Endothelial cell (in vitro differentiated cells): ENCODE measurements at regions not wholly inside any gene's neighbourhood (a gene's known extent, or its start where the extent isn't known, plus 50 kb on each side); places are given as distances from the start of the nearest gene placed in this dataset.

Source experiments
- DNase-seq: peaks from one replicate; pipeline ENCODE4 v3.0.0; 2021; ENCODE audit warnings: low spot score
- H3K27ac Mint-ChIP-seq: one replicate; pipeline ENCODE4 v1.8.0; 2021; ENCODE audit warnings: mixed read lengths, inconsistent platforms; ENCODE audit not compliant: unreplicated experiment
- H3K27me3 Mint-ChIP-seq: one replicate; pipeline ENCODE4 v1.8.0; 2021; ENCODE audit warnings: mild to moderate bottlenecking, moderate library complexity, mixed read lengths, inconsistent platforms; ENCODE audit not compliant: unreplicated experiment
- H3K36me3 Mint-ChIP-seq: one replicate; pipeline ENCODE4 v1.8.0; 2021; ENCODE audit warnings: mild to moderate bottlenecking, low read depth, mixed read lengths, inconsistent platforms; ENCODE audit not compliant: unreplicated experiment
- H3K4me1 Mint-ChIP-seq: one replicate; pipeline ENCODE4 v1.8.0; 2021; ENCODE audit warnings: mild to moderate bottlenecking, mixed read lengths, inconsistent platforms; ENCODE audit not compliant: unreplicated experiment
- H3K4me3 Mint-ChIP-seq: one replicate; pipeline ENCODE4 v1.8.0; 2021; ENCODE audit warnings: mild to moderate bottlenecking, mixed read lengths, inconsistent platforms; ENCODE audit not compliant: unreplicated experiment
- H3K9me3 Mint-ChIP-seq: one replicate; pipeline ENCODE4 v1.8.0; 2021; ENCODE audit warnings: mixed read lengths, inconsistent platforms; ENCODE audit not compliant: unreplicated experiment
- TF ChIP-seq, protein P1 (sequence below): fragments of 200-600 bp; sonication (generic); IDR thresholded peaks from one replicate; pipeline ENCODE4 v1.5.0; 2021; ENCODE audit warnings: antibody characterized with exemption; ENCODE audit not compliant: unreplicated experiment

DNA sequence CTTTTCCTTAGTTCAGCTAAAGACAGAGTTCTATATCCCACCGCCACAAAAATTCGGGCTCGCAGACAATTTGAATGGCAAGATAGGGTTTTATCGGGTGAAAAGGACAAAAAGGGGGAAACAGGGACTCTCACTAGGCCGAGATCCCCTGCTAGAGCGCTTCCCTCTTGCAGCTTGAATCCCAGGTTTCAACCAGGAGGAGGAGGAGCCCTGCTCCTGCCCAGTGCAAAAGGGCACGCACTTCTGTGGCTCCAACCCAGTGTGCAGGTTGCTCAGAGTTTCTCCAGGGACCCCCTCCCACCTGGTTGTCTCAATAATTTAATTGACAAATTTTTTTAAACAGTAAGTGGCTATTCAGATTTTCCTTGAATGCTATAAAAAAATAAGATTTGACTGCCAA, 152.6 kb upstream of the LUZP2 start:
- H3K36me3 Mint-ChIP-seq = no peaks in the 10 kb centered on the region
- DNase-seq = no peak
- no peak overlapping the region for H3K4me3 Mint-ChIP-seq
- no peaks in the 10 kb centered on the region for H3K27me3 Mint-ChIP-seq
- H3K27ac Mint-ChIP-seq = no peak overlapping the region
- no peaks in the 10 kb centered on the region for H3K4me1 Mint-ChIP-seq
- no peaks in the 10 kb centered on the region for H3K9me3 Mint-ChIP-seq
- TF ChIP-seq, protein P1, sequence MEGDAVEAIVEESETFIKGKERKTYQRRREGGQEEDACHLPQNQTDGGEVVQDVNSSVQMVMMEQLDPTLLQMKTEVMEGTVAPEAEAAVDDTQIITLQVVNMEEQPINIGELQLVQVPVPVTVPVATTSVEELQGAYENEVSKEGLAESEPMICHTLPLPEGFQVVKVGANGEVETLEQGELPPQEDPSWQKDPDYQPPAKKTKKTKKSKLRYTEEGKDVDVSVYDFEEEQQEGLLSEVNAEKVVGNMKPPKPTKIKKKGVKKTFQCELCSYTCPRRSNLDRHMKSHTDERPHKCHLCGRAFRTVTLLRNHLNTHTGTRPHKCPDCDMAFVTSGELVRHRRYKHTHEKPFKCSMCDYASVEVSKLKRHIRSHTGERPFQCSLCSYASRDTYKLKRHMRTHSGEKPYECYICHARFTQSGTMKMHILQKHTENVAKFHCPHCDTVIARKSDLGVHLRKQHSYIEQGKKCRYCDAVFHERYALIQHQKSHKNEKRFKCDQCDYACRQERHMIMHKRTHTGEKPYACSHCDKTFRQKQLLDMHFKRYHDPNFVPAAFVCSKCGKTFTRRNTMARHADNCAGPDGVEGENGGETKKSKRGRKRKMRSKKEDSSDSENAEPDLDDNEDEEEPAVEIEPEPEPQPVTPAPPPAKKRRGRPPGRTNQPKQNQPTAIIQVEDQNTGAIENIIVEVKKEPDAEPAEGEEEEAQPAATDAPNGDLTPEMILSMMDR = no peak

DNA sequence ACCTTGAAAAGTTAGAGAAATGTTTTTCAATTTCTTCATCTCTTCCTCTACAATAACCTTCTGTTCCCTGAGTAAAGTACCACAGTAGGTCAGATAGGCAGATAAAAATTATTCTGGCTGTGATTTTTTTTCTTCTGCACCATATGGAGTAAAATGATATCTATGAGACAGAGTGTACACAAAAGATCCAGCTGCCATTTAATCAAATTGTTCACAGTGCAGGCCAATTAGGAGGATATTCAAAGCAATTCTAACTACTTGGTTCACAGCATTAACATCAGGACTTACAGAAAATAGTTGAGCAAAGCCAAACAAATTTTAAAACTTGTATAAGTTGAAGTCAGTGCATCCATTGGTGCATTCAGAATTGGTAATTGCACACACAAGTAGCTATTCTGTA, 147.9 kb upstream of the LUZP2 start:
- no peak for DNase-seq
- Mint-ChIP-seq H3K36me3 (no peaks in the 10 kb centered on the region), H3K9me3 (no peaks in the 10 kb centered on the region), H3K4me3 (no peak overlapping the region), H3K27ac (no peak overlapping the region), H3K4me1 (no peaks in the 10 kb centered on the region), H3K27me3 (no peaks in the 10 kb centered on the region)
- TF ChIP-seq, protein P1 = no peak

DNA sequence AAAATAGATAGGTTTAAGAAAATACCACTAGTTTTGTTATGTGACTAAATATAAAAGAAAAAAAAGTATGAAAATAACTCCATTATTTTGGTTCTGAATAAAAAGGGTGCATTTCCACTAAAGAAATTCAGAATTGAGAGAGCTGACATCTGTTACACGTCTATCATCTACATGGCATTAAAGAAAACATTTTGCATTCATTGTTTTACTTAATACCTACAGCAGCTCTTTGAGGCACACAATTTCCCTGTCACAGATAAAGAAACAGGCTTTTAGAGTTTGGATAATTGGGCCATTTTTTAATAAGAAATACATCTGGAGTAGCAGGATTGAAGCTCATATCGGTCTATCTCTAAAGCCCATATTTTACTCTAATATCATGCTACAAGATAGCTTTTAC, 145.7 kb upstream of the LUZP2 start:
- no peak overlapping the region for H3K27ac Mint-ChIP-seq
- no peaks in the 10 kb centered on the region for H3K27me3 Mint-ChIP-seq
- DNase-seq = no peak
- H3K36me3 Mint-ChIP-seq = no peaks in the 10 kb centered on the region
- H3K4me1 Mint-ChIP-seq = no peaks in the 10 kb centered on the region
- no peaks in the 10 kb centered on the region for H3K9me3 Mint-ChIP-seq
- TF ChIP-seq, protein P1 = no peak
- no peak overlapping the region for H3K4me3 Mint-ChIP-seq

DNA sequence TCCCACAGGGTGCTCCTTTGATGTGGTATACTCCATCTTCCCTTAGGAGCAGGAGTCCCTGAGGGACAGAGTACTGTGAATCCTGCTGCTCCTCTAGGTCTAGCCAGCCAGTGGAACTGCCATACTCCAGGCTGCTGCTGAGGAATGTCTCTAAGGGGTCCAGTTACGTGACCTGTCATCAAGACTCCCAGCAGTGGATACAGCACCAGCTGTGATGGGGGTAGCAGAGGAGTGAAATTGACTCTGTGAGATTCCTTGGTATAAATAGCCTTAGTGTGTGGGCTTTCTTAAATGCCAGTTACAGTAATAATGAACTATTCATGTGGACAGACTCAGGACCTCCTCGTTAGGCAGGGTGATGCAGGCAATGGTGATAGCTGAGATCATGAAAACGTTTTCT, 140.4 kb upstream of the LUZP2 start:
- DNase-seq = no peak
- Mint-ChIP-seq H3K36me3 (no peaks in the 10 kb centered on the region), H3K4me3 (no peak overlapping the region), H3K4me1 (no peaks in the 10 kb centered on the region), H3K9me3 (no peaks in the 10 kb centered on the region), H3K27ac (no peak overlapping the region), H3K27me3 (no peaks in the 10 kb centered on the region)
- TF ChIP-seq, protein P1 = no peak

DNA sequence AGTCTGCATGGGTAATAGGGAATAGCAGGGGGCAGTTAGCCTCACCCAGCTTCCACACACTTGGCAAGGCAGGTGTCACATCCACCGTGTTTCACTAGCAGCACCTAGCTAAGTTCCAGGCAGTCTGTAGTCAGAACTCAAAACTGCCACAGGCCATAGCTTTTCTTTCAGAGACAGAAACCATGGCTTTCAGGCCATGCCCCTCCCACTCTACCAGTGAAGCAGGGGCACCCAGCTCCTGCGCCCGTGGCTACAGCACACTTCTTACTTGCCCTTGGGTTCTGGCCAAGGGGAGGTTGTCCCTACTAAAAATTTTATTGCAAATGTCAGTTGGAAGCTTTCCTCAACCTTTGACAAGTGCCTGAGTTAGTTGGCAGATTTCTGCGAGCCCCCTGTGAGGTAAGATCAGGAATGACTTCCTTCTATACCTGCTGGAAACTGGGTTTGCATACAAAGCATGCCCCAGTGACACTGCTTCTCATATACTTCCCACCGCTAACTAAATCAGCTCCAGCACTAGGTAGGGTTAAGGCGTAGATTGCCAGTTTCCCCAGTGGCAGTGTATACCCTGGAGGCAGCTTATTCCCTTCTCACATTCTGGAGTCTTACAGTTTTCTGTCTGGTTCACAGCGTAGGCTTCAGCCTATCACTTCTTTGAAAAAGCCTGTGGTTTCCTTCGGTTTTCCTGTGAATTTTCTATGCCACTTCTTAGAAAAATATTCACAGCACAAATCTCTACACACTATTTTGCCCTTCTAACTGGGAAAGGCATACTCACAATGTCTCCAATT, 139.0 kb upstream of the LUZP2 start:
- H3K27ac Mint-ChIP-seq = no peak overlapping the region
- no peak overlapping the region for H3K4me3 Mint-ChIP-seq
- TF ChIP-seq, protein P1 = no peak
- H3K9me3 Mint-ChIP-seq = no peaks in the 10 kb centered on the region
- no peaks in the 10 kb centered on the region for H3K4me1 Mint-ChIP-seq
- H3K36me3 Mint-ChIP-seq = no peaks in the 10 kb centered on the region
- no peaks in the 10 kb centered on the region for H3K27me3 Mint-ChIP-seq
- DNase-seq = no peak
